HEK293T (cell line): ENCODE measurements at regions not wholly inside any gene's neighbourhood (a gene's known extent, or its start where the extent isn't known, plus 50 kb on each side); places are given as distances from the start of the nearest gene placed in this dataset.

Source experiments
- CTCF ChIA-PET: fragments of 350-600 bp; formaldehyde crosslinking; extraction: SDS; loops from one replicate; lab custom pipeline; 2021; ENCODE audit warnings: antibody characterized with exemption, inconsistent platforms; lab: Yijun Ruan, JAX
- POLR2A ChIA-PET: fragments of 350-600 bp; formaldehyde crosslinking; extraction: SDS; loops from one replicate; lab custom pipeline; 2020; ENCODE audit warnings: antibody characterized with exemption, inconsistent platforms; lab: Yijun Ruan, JAX
- DNase-seq: peaks from one replicate; pipeline ENCODE4 v3.0.0; 2012; ENCODE audit warnings: mixed read lengths; ENCODE audit errors: extremely low spot score
- ARNT ChIP-seq: fragments of 450-650 bp; IDR thresholded peaks from 2 replicates; pipeline ENCODE4 v1.6.1; 2017; ENCODE audit warnings: mild to moderate bottlenecking
- BHLHE40 ChIP-seq: fragments of 450-650 bp; IDR thresholded peaks from 2 replicates; pipeline ENCODE4 v1.6.1; 2016; ENCODE audit warnings: mild to moderate bottlenecking, moderate library complexity, borderline replicate concordance
- CTBP1 ChIP-seq: fragments of 450-650 bp; IDR thresholded peaks from 2 replicates; pipeline ENCODE4 v1.6.1; 2016; ENCODE audit warnings: borderline replicate concordance
- ELF4 ChIP-seq: fragments of 450-650 bp; IDR thresholded peaks from 2 replicates; pipeline ENCODE4 v1.6.1; 2017; ENCODE audit warnings: antibody characterized with exemption
- FOXA1 ChIP-seq: fragments of 450-650 bp; IDR thresholded peaks from 2 replicates; pipeline ENCODE4 v1.6.1; 2016; ENCODE audit warnings: mild to moderate bottlenecking
- FOXK2 ChIP-seq: fragments of 450-650 bp; IDR thresholded peaks from 2 replicates; pipeline ENCODE4 v1.6.1; 2016; ENCODE audit warnings: mild to moderate bottlenecking
- FOXM1 ChIP-seq: fragments of 450-650 bp; IDR thresholded peaks from 2 replicates; pipeline ENCODE4 v1.6.1; 2017; ENCODE audit warnings: mild to moderate bottlenecking, borderline replicate concordance
- HDGF ChIP-seq: fragments of 450-650 bp; IDR thresholded peaks from 2 replicates; pipeline ENCODE4 v1.6.1; 2017; ENCODE audit warnings: antibody characterized with exemption, borderline replicate concordance
- L3MBTL2 ChIP-seq: fragments of 450-650 bp; conservative IDR thresholded peaks from 2 replicates; pipeline ENCODE4 v1.6.1; 2016; ENCODE audit warnings: mild to moderate bottlenecking
- LEF1 ChIP-seq: fragments of 450-650 bp; IDR thresholded peaks from 2 replicates; pipeline ENCODE4 v1.6.1; 2017; ENCODE audit warnings: mild to moderate bottlenecking, borderline replicate concordance
- NFRKB ChIP-seq: fragments of 450-650 bp; IDR thresholded peaks from 2 replicates; pipeline ENCODE4 v1.6.1; 2016; ENCODE audit warnings: mild to moderate bottlenecking, moderate library complexity
- PKNOX1 ChIP-seq: fragments of 450-650 bp; IDR thresholded peaks from 2 replicates; pipeline ENCODE4 v1.6.1; 2016
- SP1 ChIP-seq: fragments of 450-650 bp; IDR thresholded peaks from 2 replicates; pipeline ENCODE4 v1.6.1; 2017
- SUZ12 ChIP-seq: fragments of 450-650 bp; IDR thresholded peaks from 2 replicates; pipeline ENCODE4 v1.6.1; 2016; ENCODE audit warnings: mild to moderate bottlenecking
- TARDBP ChIP-seq: fragments of 450-650 bp; IDR thresholded peaks from 2 replicates; pipeline ENCODE4 v1.6.1; 2016
- ZNF384 ChIP-seq: fragments of 450-650 bp; IDR thresholded peaks from 2 replicates; pipeline ENCODE4 v1.6.1; 2016

GRCh38 chr4:166153548-166153947 is 280.5 kb downstream of the TLL1 start:
- DNase-seq = no peak
- CTCF ChIA-PET = no interaction called here
- TF ChIP-seq PKNOX1 = no peak
- TF ChIP-seq FOXA1 = no peak
- no peak for TF ChIP-seq ELF4
- TF ChIP-seq TARDBP = no peak
- POLR2A ChIA-PET = no interaction called here

DNA sequence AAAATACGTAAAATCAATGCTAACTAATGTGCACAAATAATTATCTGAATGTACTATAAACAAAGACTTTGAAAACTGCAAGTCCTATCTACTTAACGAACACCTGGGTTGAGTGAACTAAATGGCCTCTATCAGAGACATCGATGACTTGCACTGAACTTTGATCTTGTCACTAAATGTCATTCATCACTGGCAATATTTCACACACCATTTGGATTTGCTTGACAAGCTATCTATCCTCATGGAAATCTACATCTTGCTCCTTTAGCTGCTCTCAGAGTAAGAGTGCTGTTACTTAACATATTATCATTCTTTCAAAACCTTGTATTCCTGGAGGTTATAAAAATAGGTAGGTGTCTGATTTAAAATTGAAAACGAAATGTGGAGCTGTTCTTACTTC is 289.3 kb downstream of the TLL1 start:
- POLR2A ChIA-PET = no interaction called here
- no peak for TF ChIP-seq SUZ12
- no peak for TF ChIP-seq FOXA1
- TF ChIP-seq BHLHE40 = no peak
- TF ChIP-seq CTBP1 = no peak
- CTCF ChIA-PET = no interaction called here
- no peak for DNase-seq

DNA sequence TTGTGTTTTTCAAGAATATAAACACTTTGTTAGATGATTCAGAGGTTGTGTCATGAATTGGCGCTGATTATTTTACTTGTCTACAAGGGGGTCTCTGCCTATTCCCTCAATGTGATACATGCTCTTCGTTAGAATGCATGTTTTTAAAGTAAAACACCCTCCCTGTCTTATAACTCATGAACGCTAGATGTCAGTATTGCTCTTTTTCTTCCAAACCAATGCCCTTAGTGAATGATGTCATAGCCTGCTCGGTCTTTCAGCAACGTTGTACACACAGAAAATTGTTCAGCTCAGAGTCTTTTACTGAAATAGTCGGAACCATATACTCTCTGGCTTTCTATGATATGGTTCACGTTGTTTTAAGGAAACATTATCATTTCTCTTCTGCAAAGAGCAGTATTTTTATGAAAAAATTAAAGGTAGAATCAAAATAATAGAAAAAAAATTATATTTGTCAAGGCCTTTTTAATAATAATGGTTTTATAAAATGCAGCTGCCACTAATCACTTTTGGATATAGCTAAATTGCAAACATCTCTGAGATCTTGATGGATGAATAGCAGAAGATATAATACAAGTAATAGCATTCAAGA is 292.9 kb downstream of the TLL1 start:
- TF ChIP-seq FOXK2 (peak; percentile 65; the same call in 1 of the 2 replicates), FOXM1 (no peak), PKNOX1 (no peak)
- peak; percentile 63 for DNase-seq
- ChIA-PET CTCF (interaction anchor here (0.6 to 2.6 kb wide), 9 partner anchors 11 to 428 kb away, joined by 3 to 26 read pairs (median 3); no protein-coding TSS in a partner anchor), POLR2A (no interaction called here)

GRCh38 chr4:166169111-166169510 is 296.1 kb downstream of the TLL1 start:
- CTCF ChIA-PET = interaction anchor here (0.5 to 0.6 kb wide), 4 partner anchors 11 to 417 kb away, joined by 3 read pairs; no protein-coding TSS in a partner anchor
- TF ChIP-seq L3MBTL2 (no peak), CTBP1 (no peak), HDGF (no peak), ELF4 (no peak), ZNF384 (no peak), PKNOX1 (no peak), FOXM1 (no peak), FOXA1 (no peak), BHLHE40 (no peak), ARNT (no peak), LEF1 (no peak), SUZ12 (no peak), NFRKB (no peak)
- POLR2A ChIA-PET = no interaction called here
- DNase-seq = peak; percentile 12

DNA sequence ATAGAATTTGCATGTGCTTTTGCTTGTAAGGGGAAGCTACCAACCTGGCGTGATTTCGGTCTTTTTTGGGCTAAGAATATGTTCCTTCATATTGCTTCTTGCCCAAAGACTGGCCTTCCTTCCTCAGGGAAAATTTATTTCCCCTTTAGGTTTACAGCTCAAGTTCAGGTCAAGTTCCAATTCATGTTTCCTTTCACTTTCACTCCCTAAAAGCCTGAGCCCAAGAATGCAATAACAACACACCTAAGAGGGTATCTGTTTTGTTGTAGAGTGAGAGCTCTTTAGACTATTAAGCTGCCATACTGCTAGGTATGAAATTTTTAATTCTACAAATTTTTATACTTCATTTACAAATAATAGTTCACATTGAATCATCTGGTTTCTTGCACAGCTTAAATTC is 299.6 kb downstream of the TLL1 start:
- DNase-seq = no peak
- CTCF ChIA-PET = no interaction called here

More for the DNA sequence above, 299.6 kb downstream of the TLL1 start:
- TF ChIP-seq BHLHE40 = no peak
- no peak for TF ChIP-seq PKNOX1
- TF ChIP-seq ARNT = no peak
- TF ChIP-seq ELF4 = no peak
- TF ChIP-seq FOXA1 = no peak
- TF ChIP-seq SP1 = no peak
- TF ChIP-seq FOXM1 = no peak
- no peak for TF ChIP-seq HDGF
- no peak for TF ChIP-seq NFRKB
- no peak for TF ChIP-seq LEF1
- TF ChIP-seq CTBP1 = no peak
- no peak for TF ChIP-seq L3MBTL2
- POLR2A ChIA-PET = no interaction called here
